GM12878 (cell line): ENCODE measurements at regions not wholly inside any gene's neighbourhood (a gene's known extent, or its start where the extent isn't known, plus 50 kb on each side); places are given as distances from the start of the nearest gene placed in this dataset.

Experiments
- ATAC-seq: fragments of 200-7000 bp; cut with Tn5 transposase; 3 replicates; pipeline ENCODE4 v1.9.1; 2020; ENCODE audit warnings: mild to moderate bottlenecking, moderate library complexity
- BruUV-seq: library from RNA; stranded (reverse); fragments of 400-500 nt; replicated peaks from 2 replicates; lab custom pipeline; 2021; lab: Mats Ljungman, UMichigan
- CTCF ChIA-PET: fragments of 300-600 bp; sonication (Branson Sonifier 250); formaldehyde crosslinking; extraction: SDS; loops from one replicate; lab custom pipeline; 2021; ENCODE audit warnings: inconsistent platforms; lab: Yijun Ruan, JAX
- POLR2A ChIA-PET: fragments of 350-600 bp; formaldehyde crosslinking; extraction: SDS; loops from one replicate; lab custom pipeline; 2021; ENCODE audit warnings: inconsistent platforms; lab: Charles Lee
- RAD21 ChIA-PET: fragments of 300-600 bp; sonication (Branson Sonifier 250); formaldehyde crosslinking; loops from one replicate; lab custom pipeline; 2023; ENCODE audit warnings: antibody characterized with exemption; ENCODE audit not compliant: unreplicated experiment; lab: Charles Lee
- SMC1A ChIA-PET: fragments of 300-600 bp; sonication (Branson Sonifier 250); formaldehyde crosslinking; loops from one replicate; lab custom pipeline; 2023; ENCODE audit not compliant: unreplicated experiment, uncharacterized antibody; lab: Charles Lee
- DNase-seq: peaks from one replicate; pipeline ENCODE4 v3.0.0-alpha.2; 2011; ENCODE audit warnings: low read depth, low spot score
- FAIRE-seq: peaks from 3 replicates; lab custom pipeline; 2011; peaks lifted over from hg19 to GRCh38; lab: Jason Lieb, UNC
- H2AFZ ChIP-seq: 2 replicates; pipeline ENCODE4 v1.6.0; 2011; ENCODE audit warnings: low read depth, low read length, control low read depth; ENCODE audit not compliant: control insufficient read depth
- H3K27ac ChIP-seq: 2 replicates; pipeline ENCODE4 v1.5.1; 2011; ENCODE audit warnings: control low read depth; ENCODE audit not compliant: control insufficient read depth, insufficient read depth
- H3K27me3 ChIP-seq, 2 experiments: replicated peaks in 1 of 2; 2 replicates each; pipeline versions ENCODE4 v1.6.0 to v1.6.1; 2011; ENCODE audit warnings: low read length in 1 of 2; ENCODE audit not compliant: control insufficient read depth in 2 of 2, insufficient read depth in 2 of 2
- H3K36me3 ChIP-seq, 2 experiments: 2 replicates each; pipeline ENCODE4 v1.5.1; 2011; ENCODE audit warnings: low read length in 1 of 2; ENCODE audit not compliant: control insufficient read depth in 2 of 2, insufficient read depth in 2 of 2
- H3K4me1 ChIP-seq: 2 replicates; pipeline ENCODE4 v1.6.1; 2011; ENCODE audit warnings: mild to moderate bottlenecking, low read length, moderate library complexity, mixed read lengths; ENCODE audit not compliant: control insufficient read depth, insufficient read depth
- H3K4me2 ChIP-seq: 2 replicates; pipeline ENCODE4 v1.6.0; 2011; ENCODE audit warnings: control low read depth; ENCODE audit not compliant: control insufficient read depth, insufficient read depth
- H3K4me3 ChIP-seq: fragments of 200-600 bp; sonication (generic); 2 replicates; pipeline ENCODE4 v1.5.1; 2016
- H3K79me2 ChIP-seq: 2 replicates; pipeline ENCODE4 v1.6.0; 2011; ENCODE audit warnings: low read length; ENCODE audit not compliant: control insufficient read depth, insufficient read depth
- H3K9ac ChIP-seq: 2 replicates; pipeline ENCODE4 v1.8.0; 2011; ENCODE audit warnings: low read length, control low read depth, mixed read lengths; ENCODE audit not compliant: control insufficient read depth, insufficient read depth
- H3K9me3 ChIP-seq: replicated peaks from 3 replicates; pipeline ENCODE4 v1.5.1; 2011; ENCODE audit warnings: mild to moderate bottlenecking, low read length; ENCODE audit not compliant: control insufficient read depth, insufficient read depth
- H4K20me1 ChIP-seq: 2 replicates; pipeline ENCODE4 v1.6.0; 2011; ENCODE audit not compliant: control insufficient read depth, insufficient read depth
- ATF3 ChIP-seq: IDR thresholded peaks from 2 replicates; pipeline ENCODE4 v1.6.1; 2011; ENCODE audit warnings: low read depth, mild to moderate bottlenecking, low read length, moderate library complexity, borderline replicate concordance; ENCODE audit errors: extremely low read depth
- E2F8 ChIP-seq: fragments of 450-650 bp; IDR thresholded peaks from 2 replicates; pipeline ENCODE4 v1.6.1; 2018; ENCODE audit warnings: mild to moderate bottlenecking, low read depth, moderate library complexity; ENCODE audit not compliant: partially characterized antibody
- IKZF1 ChIP-seq: fragments of 450-650 bp; conservative IDR thresholded peaks from 2 replicates; pipeline ENCODE4 v1.6.1; 2017; ENCODE audit warnings: antibody characterized with exemption, mild to moderate bottlenecking
- JUND ChIP-seq: IDR thresholded peaks from 2 replicates; pipeline ENCODE4 v1.6.1; 2012; ENCODE audit warnings: low read depth, mild to moderate bottlenecking, low read length, improper control_type of control experiment, moderate library complexity
- MAX ChIP-seq: IDR thresholded peaks from 2 replicates; pipeline ENCODE4 v1.6.1; 2012; ENCODE audit warnings: low read depth, low read length, improper control_type of control experiment
- MLLT1 ChIP-seq: fragments of 450-650 bp; IDR thresholded peaks from 2 replicates; pipeline ENCODE4 v1.6.1; 2016; ENCODE audit warnings: mild to moderate bottlenecking
- NFYA ChIP-seq: IDR thresholded peaks from 2 replicates; pipeline ENCODE4 v1.6.1; 2011; ENCODE audit warnings: low read depth, mild to moderate bottlenecking, low read length, improper control_type of control experiment, borderline replicate concordance
- POU2F2 ChIP-seq: IDR thresholded peaks from 3 replicates; pipeline ENCODE4 v1.6.1; 2011; ENCODE audit warnings: low read depth, mild to moderate bottlenecking, low read length, borderline replicate concordance
- RELA ChIP-seq: fragments of 450-650 bp; IDR thresholded peaks from 2 replicates; pipeline ENCODE4 v1.8.0; 2014; ENCODE audit warnings: borderline replicate concordance; ENCODE audit not compliant: partially characterized antibody
- SMC3 ChIP-seq: IDR thresholded peaks from 2 replicates; pipeline ENCODE4 v1.6.1; 2011; ENCODE audit warnings: low read length, improper control_type of control experiment, borderline replicate concordance
- TAF1 ChIP-seq: IDR thresholded peaks from 2 replicates; pipeline ENCODE4 v1.6.1; 2011; ENCODE audit warnings: mild to moderate bottlenecking, low read depth, low read length, borderline replicate concordance
- USF2 ChIP-seq: IDR thresholded peaks from 2 replicates; pipeline ENCODE4 v1.6.1; 2011; ENCODE audit warnings: low read depth, low read length, improper control_type of control experiment, borderline replicate concordance
- ZSCAN29 ChIP-seq: fragments of 450-650 bp; IDR thresholded peaks from 2 replicates; pipeline ENCODE4 v1.6.1; 2017; ENCODE audit warnings: mild to moderate bottlenecking, moderate library complexity
- WGBS: methylation state at CpG from one replicate; pipeline ENCODE4 v1.1.6; 2016; ENCODE audit warnings: low lambda C conversion rate; ENCODE audit not compliant: insufficient replicate concordance, insufficient coverage; ENCODE audit errors: missing lambda C conversion rate; 5-methylcytosine and 5-hydroxymethylcytosine counted together
- in situ Hi-C: fragments of 300-500 bp; cut with MboI; formaldehyde crosslinking; loops from 9 replicates; pipeline ENCODE4 v1.14.3; 2018; ENCODE audit warnings: mixed read lengths
- intact Hi-C: fragments of 100-400 bp; cut with micrococcal nuclease; formaldehyde crosslinking; loops from one replicate; pipeline ENCODE4 v1.14.2; 2022; ENCODE audit not compliant: unreplicated experiment

- ChIA-PET CTCF (no interaction called here), POLR2A (no interaction called here), RAD21 (no interaction called here), SMC1A (no interaction called here)
- Histone ChIP-seq H3K4me3 (no peak overlapping the region), H3K4me2 (no peak overlapping the region), H4K20me1 (no peaks in the 10 kb centered on the region), H3K27ac (no peak overlapping the region), H3K9me3 (no peaks in the 10 kb centered on the region; the same call in 2 of the 3 replicates), H3K27me3 (no peaks in the 10 kb centered on the region), H2AFZ (no peak overlapping the region), H3K36me3 (no peaks in the 10 kb centered on the region), H3K4me1 (no peaks in the 10 kb centered on the region), H3K79me2 (no peaks in the 10 kb centered on the region), H3K9ac (no peak overlapping the region)
- TF ChIP-seq SMC3 (no peak), ATF3 (no peak), ZSCAN29 (no peak), E2F8 (no peak), RELA (no peak), NFYA (no peak), JUND (no peak), IKZF1 (no peak), MLLT1 (no peak), USF2 (no peak), TAF1 (no peak), MAX (no peak), POU2F2 (no peak)
- FAIRE-seq: no peak
- intact Hi-C loops: no loop called here
- no TSS peak for BruUV-seq
- no peak for ATAC-seq
- no peak for DNase-seq
- 46% methylated on average over 28 of the region's 30 CpGs for WGBS
- in situ Hi-C loops: no loop called here
Measured at GRCh38 chr1:2860476-2861142, 59.1 kb upstream of the TTC34 start.
